ENCODE measurements at regions not wholly inside any gene's neighbourhood (a gene's known extent, or its start where the extent isn't known, plus 50 kb on each side); places are given as distances from the start of the nearest gene placed in this dataset.

- no peak overlapping the region for H2AFZ ChIP-seq (ENCODE audit: insufficient read depth, low read depth, low read length, poor library complexity, severe bottlenecking)
- intact Hi-C loops (cut with micrococcal nuclease), result no loop called here
- H3K4me1 ChIP-seq (ENCODE audit: control insufficient read depth in 2 of 2, insufficient read depth in 2 of 2, low read length in 2 of 2), result no peaks in the 10 kb centered on the region
- Mint-ChIP-seq H3K9me3 (ENCODE audit: insufficient read depth) (peaks cover 7% of the 10 kb centered on the region), H3K27me3 (no peaks in the 10 kb centered on the region), H3K4me3 (no peak overlapping the region), H3K4me1 (no peaks in the 10 kb centered on the region), H3K27ac (no peak overlapping the region)
- H3K79me2 ChIP-seq (ENCODE audit: control insufficient read depth, insufficient read depth, low read length), result no peaks in the 10 kb centered on the region
- ChIA-PET CTCF (no interaction called here), POLR2A (no interaction called here)
- no peaks in the 10 kb centered on the region for H3K27me3 ChIP-seq (replicated peaks in 1 of 4; ENCODE audit: control extremely low read depth in 1 of 4, control insufficient read depth in 3 of 4, insufficient read depth in 4 of 4, low read length in 3 of 4)
- ATAC-seq (ENCODE audit: low read depth), result no peak
- no peak for DNase-seq
- H3K4me3 ChIP-seq (ENCODE audit: control extremely low read depth in 1 of 5, extremely low read depth in 1 of 5, insufficient read depth in 1 of 5, low read depth in 2 of 5, low read length in 4 of 5), result no peak overlapping the region
- no peak overlapping the region for H3K4me2 ChIP-seq (replicated peaks; ENCODE audit: low read depth, low read length, poor library complexity, severe bottlenecking)
- TF ChIP-seq EZH2 (IDR thresholded peaks at IDR 0.05; ENCODE audit: borderline replicate concordance, insufficient read depth, low read depth, low read length, poor library complexity, severe bottlenecking), result no peak
- TF ChIP-seq, protein P1, sequence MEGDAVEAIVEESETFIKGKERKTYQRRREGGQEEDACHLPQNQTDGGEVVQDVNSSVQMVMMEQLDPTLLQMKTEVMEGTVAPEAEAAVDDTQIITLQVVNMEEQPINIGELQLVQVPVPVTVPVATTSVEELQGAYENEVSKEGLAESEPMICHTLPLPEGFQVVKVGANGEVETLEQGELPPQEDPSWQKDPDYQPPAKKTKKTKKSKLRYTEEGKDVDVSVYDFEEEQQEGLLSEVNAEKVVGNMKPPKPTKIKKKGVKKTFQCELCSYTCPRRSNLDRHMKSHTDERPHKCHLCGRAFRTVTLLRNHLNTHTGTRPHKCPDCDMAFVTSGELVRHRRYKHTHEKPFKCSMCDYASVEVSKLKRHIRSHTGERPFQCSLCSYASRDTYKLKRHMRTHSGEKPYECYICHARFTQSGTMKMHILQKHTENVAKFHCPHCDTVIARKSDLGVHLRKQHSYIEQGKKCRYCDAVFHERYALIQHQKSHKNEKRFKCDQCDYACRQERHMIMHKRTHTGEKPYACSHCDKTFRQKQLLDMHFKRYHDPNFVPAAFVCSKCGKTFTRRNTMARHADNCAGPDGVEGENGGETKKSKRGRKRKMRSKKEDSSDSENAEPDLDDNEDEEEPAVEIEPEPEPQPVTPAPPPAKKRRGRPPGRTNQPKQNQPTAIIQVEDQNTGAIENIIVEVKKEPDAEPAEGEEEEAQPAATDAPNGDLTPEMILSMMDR (IDR thresholded peaks at IDR 0.05), result no peak
- no peak overlapping the region for H3K27ac ChIP-seq (ENCODE audit: low read length in 2 of 2)
- no peak overlapping the region for H3K9ac ChIP-seq (ENCODE audit: low read length)
- peaks cover 0 to 4% (median 0%) of the 10 kb centered on the region in 3 donors for H3K9me3 ChIP-seq (ENCODE audit: control extremely low read depth in 1 of 3, control insufficient read depth in 2 of 3, insufficient read depth in 1 of 3, low read length in 2 of 3)
- H4K20me1 ChIP-seq (ENCODE audit: control insufficient read depth, insufficient read depth, low read length, poor library complexity, severe bottlenecking), result no peaks in the 10 kb centered on the region
- no CpG with 5 or more reads among the region's 1 CpG for WGBS (ENCODE audit: insufficient coverage)
- no peaks in the 10 kb centered on the region for H3K36me3 ChIP-seq (replicated peaks in 1 of 2; ENCODE audit: control extremely low read depth in 1 of 2, control insufficient read depth in 1 of 2, extremely low read depth in 1 of 2, insufficient read depth in 2 of 2, low read length in 1 of 2)
These were observed 377.7 kb upstream of the CDH11 start for GRCh38 chr16:65499566-65499965.

DNA sequence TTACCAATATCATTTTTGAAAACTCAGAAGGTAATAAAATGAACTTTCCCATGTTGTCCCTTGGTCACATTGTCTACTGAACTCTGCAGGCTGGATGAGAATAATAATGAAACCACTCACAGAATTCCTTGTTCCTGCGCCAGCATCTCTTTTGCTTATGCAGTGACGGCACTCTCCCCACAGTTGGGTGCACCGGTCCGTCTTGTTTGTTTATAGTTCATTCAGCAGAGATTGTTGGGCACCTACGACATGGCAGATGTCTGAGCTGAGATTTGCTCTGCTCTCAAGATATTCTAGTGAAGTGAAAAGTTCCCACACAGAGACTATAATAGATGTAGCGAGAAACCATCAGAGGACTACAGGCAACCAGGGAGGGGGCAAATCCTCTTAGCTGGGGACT, 375.7 kb upstream of the CDH11 start:
- H3K4me3 Mint-ChIP-seq, result no peak overlapping the region
- Histone ChIP-seq H3K27me3 (replicated peaks in 1 of 4; ENCODE audit: control extremely low read depth in 1 of 4, control insufficient read depth in 3 of 4, insufficient read depth in 4 of 4, low read length in 3 of 4) (no peaks in the 10 kb centered on the region), H3K4me2 (replicated peaks; ENCODE audit: low read depth, low read length, poor library complexity, severe bottlenecking) (no peak overlapping the region), H3K79me2 (ENCODE audit: control insufficient read depth, insufficient read depth, low read length) (no peaks in the 10 kb centered on the region), H3K9me3 (ENCODE audit: control extremely low read depth in 1 of 3, control insufficient read depth in 2 of 3, insufficient read depth in 1 of 3, low read length in 2 of 3) (peaks cover 0 to 4% (median 0%) of the 10 kb centered on the region in 3 donors), H4K20me1 (ENCODE audit: control insufficient read depth, insufficient read depth, low read length, poor library complexity, severe bottlenecking) (no peaks in the 10 kb centered on the region), H3K9ac (ENCODE audit: low read length) (no peak overlapping the region), H3K36me3 (replicated peaks in 1 of 2; ENCODE audit: control extremely low read depth in 1 of 2, control insufficient read depth in 1 of 2, extremely low read depth in 1 of 2, insufficient read depth in 2 of 2, low read length in 1 of 2) (no peaks in the 10 kb centered on the region), H3K27ac (ENCODE audit: low read length in 2 of 2) (no peak overlapping the region), H3K4me3 (ENCODE audit: control extremely low read depth in 1 of 5, extremely low read depth in 1 of 5, insufficient read depth in 1 of 5, low read depth in 2 of 5, low read length in 4 of 5) (no peak overlapping the region), H2AFZ (ENCODE audit: insufficient read depth, low read depth, low read length, poor library complexity, severe bottlenecking) (no peak overlapping the region), H3K4me1 (ENCODE audit: control insufficient read depth in 2 of 2, insufficient read depth in 2 of 2, low read length in 2 of 2) (no peaks in the 10 kb centered on the region)
- H3K4me1 Mint-ChIP-seq, result no peaks in the 10 kb centered on the region
- no peak overlapping the region for H3K27ac Mint-ChIP-seq
- no peak for DNase-seq
- no peak for TF ChIP-seq EZH2 (IDR thresholded peaks at IDR 0.05; ENCODE audit: borderline replicate concordance, insufficient read depth, low read depth, low read length, poor library complexity, severe bottlenecking)
- TF ChIP-seq, protein P1 (IDR thresholded peaks at IDR 0.05), result no peak
- H3K27me3 Mint-ChIP-seq, result no peaks in the 10 kb centered on the region
- no CpG with 5 or more reads among the region's 6 CpGs for WGBS (ENCODE audit: insufficient coverage)
- ChIA-PET POLR2A (no interaction called here), CTCF (no interaction called here)
- no peak for ATAC-seq (ENCODE audit: low read depth)
- H3K9me3 Mint-ChIP-seq (ENCODE audit: insufficient read depth), result peaks cover 6% of the 10 kb centered on the region
- intact Hi-C loops (cut with micrococcal nuclease), result no loop called here
